Liver (tissue), 3 donors: ENCODE measurements at regions not wholly inside any gene's neighbourhood (a gene's known extent, or its start where the extent isn't known, plus 50 kb on each side); places are given as distances from the start of the nearest gene placed in this dataset.

Experiments used
- CTCF ChIP-seq: fragments of 150-350 bp; IDR thresholded peaks from 2 replicates; pipeline ENCODE4 v1.5.1; 2017; ENCODE audit warnings: improper control_type of control experiment, low read depth, low read length; ENCODE audit not compliant: missing input control
- GABPA ChIP-seq, 2 donors: IDR thresholded peaks in 1 of 2; conservative IDR thresholded peaks in 1 of 2; 2 replicates each; pipeline ENCODE4 v1.6.1; 2016; ENCODE audit warnings: antibody characterized with exemption in 2 of 2, mild to moderate bottlenecking in 1 of 2, moderate library complexity in 1 of 2
- MAX ChIP-seq: IDR thresholded peaks from 2 replicates; pipeline ENCODE4 v1.6.1; 2016; ENCODE audit warnings: antibody characterized with exemption
- donor health status: healthy.
- donor health status: healthy.

- no peak for TF ChIP-seq CTCF
- no peak for TF ChIP-seq GABPA (IDR thresholded peaks at IDR 0.05 in 1 of 2, conservative IDR thresholded peaks at IDR 0.05 in 1 of 2)
- TF ChIP-seq MAX, result no peak
These were observed 402.4 kb upstream of the PTGER4 start for GRCh38 chr5:40277161-40277906.
